Activated CD4-positive, alpha-beta T cell treated with anti-CD3 and anti-CD28 coated beads for 24 hours (primary cell): ENCODE measurements at regions not wholly inside any gene's neighbourhood (a gene's known extent, or its start where the extent isn't known, plus 50 kb on each side); places are given as distances from the start of the nearest gene placed in this dataset.

Experiments
- DNase-seq, 2 donors: peaks; one replicate each; pipeline ENCODE4 v3.0.0-alpha.2; 2020; ENCODE audit warnings: low read depth in 2 of 2

DNA sequence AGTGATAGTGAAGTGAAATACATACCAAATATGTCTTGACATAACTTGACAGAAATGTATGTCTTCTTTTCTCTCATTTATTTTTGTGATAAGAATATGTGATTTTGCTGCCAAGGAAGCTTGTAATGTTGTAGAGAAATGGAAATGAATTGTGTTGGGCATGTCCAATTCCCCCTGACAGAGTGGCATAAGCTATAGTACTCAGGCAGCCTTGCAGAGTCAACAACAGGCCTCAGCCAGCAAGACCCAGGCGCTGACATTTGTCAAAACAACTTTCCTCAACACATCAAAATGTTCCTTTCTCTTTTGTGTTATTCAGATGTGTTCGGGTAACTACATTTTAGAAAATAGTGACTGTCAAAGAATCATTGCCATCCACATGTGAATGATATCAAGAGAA is 538.1 kb upstream of the ATP11B start:
- DNase-seq, result no peak

- DNase-seq, result no peak
These were observed 535.9 kb upstream of the ATP11B start for GRCh38 chr3:182257361-182257760.

DNA sequence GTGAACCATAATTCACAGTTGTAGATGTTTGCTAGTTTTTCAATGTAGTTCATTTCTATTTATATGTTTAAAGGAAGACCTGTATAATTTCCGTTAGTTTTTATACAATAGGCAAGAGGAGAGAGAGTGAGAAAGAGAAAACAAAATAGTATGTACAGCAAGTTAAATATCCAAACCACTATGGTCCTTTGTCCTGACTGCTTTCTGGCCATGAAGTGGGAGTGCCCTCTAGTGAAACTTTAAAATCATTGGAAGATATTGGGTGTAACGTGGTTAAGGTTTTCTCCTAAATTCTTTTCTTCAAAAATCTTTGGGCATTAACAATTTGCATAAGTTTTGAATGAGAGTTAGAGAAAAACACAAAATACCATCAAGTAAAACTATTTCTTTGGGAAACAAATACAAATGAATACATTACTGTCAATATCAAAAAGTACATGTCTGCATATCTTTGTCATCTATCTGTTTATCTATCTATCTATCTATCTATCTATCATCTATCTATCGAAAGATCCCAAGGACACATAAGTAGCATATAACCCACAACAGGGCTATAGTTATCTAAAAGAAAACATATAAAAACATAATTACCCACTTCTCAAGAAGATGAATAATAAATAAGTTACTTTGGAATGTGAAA is 534.6 kb upstream of the ATP11B start:
- DNase-seq, result no peak

- DNase-seq, result no peak
These were observed 533.7 kb upstream of the ATP11B start for GRCh38 chr3:182259579-182259978.

DNA sequence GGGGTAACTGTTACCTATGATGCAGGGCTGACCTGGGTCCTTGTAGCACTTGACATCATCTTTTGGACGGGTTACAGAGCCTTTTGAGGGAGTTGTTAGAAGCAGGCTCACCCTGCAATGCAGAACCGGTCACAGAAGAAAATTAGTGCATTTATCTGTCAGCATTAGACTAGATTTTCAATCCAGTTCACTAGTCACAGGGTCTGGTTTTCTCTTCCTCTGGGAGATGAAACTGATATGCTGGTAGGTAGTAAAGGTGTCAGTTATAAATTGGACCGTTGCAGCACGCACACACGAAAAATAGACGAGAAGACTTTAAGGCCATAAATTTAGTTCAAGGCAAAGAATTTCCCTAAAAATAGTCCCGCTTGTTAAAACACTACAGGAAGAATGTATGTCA is 532.3 kb upstream of the ATP11B start:
- no peak for DNase-seq

GRCh38 chr3:182268711-182269110 is 524.6 kb upstream of the ATP11B start:
- DNase-seq, result no peak

- no peak for DNase-seq
These were observed 516.8 kb upstream of the ATP11B start for GRCh38 chr3:182276512-182276911.

- DNase-seq, result no peak
These were observed 508.5 kb upstream of the ATP11B start for GRCh38 chr3:182284793-182285192.

GRCh38 chr3:182292591-182292990 is 500.7 kb upstream of the ATP11B start:
- DNase-seq, result no peak

- no peak for DNase-seq
These were observed 499.0 kb upstream of the ATP11B start for GRCh38 chr3:182294256-182294655.

DNA sequence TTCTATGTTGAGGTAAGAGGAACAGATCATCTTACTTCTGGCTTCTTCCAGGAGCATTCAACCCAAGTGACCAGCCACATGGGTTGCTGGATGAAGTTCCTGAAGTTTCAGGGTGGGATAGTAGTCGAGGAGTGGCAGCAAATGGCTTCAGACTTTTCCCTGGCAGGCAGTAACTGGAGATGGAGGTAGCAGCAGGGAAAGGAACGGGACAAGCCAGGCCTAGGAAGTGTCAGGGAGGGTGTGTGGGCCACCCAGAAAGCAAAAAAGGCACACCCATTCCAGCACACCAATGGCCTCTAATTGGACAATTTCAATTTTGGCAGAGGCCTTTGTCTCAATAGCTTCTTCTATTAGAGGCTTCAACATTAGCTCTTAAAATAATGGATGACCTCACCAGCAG is 498.6 kb upstream of the ATP11B start:
- DNase-seq, result no peak

DNA sequence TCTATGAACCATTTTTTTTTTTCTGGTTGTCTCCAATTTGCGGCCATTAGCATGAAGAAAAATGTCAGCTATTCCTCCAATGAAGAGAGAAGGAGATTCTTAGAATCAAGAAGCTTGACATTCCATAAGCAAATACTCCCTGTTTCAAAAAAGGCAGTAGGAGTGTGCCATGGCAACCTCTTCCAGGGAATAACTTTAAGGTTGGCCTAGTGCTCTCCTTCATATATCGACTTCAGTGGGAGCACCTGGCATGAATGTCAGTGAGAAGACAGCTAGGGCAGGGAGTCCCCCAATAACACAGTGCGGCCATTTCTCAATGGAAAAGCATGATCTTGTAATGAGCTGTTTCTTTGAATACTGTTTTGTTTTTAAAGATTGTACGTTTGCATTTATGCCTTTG is 493.0 kb upstream of the ATP11B start:
- DNase-seq, result no peak

DNA sequence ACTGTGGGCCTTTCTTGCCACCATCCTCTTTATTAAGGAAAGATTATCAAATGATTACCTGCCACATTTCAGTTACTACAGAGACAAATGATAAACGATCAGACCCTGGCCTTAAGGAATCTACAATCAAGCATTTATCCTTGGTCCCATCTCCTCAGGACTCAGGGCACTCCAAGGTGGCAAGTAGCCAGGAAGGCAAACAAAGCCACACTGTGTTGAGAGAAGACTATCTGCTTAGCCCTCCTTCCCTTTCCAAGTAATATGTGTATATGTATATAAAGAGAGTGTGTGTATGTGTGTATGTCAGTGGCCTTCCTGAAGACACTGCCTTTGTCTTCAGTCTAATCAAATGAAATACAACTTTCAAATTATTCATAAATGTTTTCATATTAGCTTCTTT is 490.1 kb upstream of the ATP11B start:
- DNase-seq, result no peak

DNA sequence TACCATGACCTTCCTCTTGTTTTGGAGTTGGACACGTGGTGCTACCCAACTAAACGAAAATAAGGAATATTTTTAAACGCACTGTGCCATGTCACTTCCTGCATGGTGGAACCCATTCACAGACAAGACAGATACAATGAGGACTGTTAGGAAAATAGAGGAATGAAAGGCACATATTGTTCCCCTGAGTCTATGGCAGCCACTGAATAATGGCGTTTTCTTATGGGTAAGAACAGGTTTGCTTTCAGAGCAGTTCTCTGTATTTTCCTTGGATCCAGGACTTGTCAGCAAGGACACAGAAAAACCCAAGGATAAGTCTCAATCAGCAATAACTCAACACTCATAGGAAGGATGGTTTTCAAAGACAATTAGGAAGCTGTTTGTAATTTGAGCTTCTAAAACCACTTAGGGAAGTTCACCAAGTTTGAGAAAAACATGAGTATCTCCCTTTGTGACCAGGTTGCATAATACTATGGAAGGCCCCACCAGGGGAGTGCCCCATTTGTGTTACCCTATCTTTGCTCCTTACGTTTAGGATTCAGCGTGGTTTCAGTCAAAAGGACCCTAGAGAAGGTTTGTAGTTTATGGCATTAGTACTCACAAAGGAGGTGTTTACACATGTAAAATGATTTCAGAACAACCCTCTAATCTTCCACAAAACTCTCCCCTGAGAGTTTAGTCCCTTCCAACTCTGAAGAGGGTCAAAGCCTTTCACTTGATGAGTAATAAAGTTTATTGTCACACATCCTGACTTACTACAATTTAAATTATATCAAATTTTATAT is 487.2 kb upstream of the ATP11B start:
- no peak for DNase-seq

DNA sequence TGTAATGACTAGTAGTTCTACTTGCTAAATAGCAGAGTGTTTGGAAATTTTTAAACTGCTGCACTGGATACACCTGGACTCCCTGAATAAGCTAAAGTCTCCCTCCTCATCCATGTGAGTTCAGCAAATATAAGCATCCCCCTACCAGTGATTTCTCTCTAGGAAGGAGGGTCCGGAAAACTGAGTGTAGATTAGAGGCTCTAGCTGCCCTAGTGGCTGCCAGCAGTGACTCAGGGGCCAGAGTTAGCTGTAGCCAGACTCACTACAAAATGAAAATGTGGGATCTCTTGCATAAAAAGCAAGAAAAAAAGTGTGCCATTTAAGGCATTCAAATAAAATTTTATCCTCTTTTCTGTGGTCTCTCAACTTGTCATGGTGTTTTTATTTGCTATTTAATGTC is 485.0 kb upstream of the ATP11B start:
- DNase-seq, result no peak

DNA sequence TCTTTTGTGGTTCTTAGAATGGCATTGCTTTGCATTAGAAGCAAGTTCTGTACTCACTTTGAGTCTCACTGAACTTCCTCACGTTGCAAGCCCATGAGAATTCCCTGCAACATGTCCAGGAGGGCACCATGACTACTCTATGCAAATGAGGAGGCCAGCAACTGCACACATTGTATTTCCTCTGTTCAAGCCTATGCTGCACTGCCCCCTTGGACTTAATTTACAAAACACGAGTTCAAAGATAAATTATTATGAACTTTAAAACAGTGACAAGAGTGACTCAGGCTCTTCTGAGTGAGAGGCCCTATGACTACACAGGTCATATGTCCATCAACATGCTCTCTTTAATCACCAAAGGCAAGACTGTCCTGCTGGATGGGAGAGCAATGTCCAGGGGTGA is 484.2 kb upstream of the ATP11B start:
- no peak for DNase-seq

- DNase-seq, result no peak
These were observed 478.0 kb upstream of the ATP11B start for GRCh38 chr3:182315313-182315712.

GRCh38 chr3:182323126-182323700 is 470.1 kb upstream of the ATP11B start:
- no peak for DNase-seq

DNA sequence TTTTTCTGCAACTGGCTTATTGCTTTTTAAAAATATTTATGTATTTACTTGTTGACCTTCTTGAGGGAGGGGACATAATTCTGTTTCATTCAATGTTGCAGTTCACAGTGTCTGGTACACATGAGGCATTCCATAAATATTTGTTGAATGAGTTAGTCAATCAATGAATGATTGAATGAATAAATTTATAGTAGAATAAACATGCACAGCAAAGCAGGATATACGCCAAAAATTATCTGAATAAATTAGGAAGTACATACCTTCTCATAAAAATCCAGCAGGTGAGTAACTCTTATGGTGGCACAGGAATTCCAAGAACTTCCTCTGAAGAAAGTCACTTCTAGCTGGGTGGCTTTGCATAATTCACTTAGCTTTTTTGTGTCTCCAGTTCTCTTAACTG is 469.4 kb upstream of the ATP11B start:
- DNase-seq, result no peak

- DNase-seq, result no peak
These were observed 467.9 kb upstream of the ATP11B start for GRCh38 chr3:182325213-182325950.

DNA sequence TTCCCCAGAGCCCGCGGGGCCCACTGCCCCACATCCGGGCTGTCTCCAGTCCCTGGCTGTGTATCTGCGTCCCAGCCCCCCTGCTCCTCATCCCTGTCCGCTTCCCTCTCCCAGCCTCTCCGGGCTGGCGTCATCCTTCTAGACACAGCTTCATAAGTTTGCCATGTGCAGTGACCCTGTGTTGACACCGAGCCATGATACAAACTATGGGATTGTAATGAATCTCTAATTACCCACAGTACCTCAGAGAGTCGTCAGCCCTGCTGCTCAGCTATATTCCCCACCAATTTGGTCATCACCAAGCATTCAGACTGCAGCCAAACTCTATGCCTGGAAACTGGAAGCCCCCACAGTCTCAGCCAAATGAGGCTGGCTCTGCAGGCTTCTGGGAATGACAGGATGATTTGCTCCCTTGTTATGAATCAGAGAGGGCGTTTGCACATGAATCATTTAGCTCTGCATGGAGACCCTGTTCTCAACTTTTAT is 466.1 kb upstream of the ATP11B start:
- no peak for DNase-seq

- DNase-seq, result no peak
These were observed 462.7 kb upstream of the ATP11B start for GRCh38 chr3:182330646-182331045.
